Stomach (tissue), 8 donors: ENCODE measurements at regions not wholly inside any gene's neighbourhood (a gene's known extent, or its start where the extent isn't known, plus 50 kb on each side); places are given as distances from the start of the nearest gene placed in this dataset.

ENCODE experiments used
- DNase-seq, 2 donors: peaks; one replicate each; pipeline versions ENCODE4 v3.0.0 to v3.0.0-alpha.2; 2013 to 2019
- H3K27ac ChIP-seq, 5 donors: fragments of 200-600 bp in 4 of 5; sonication (generic) in 4 of 5; one replicate each; pipeline ENCODE4 v1.5.1; 2013 to 2019; ENCODE audit warnings: mild to moderate bottlenecking in 1 of 5, moderate library complexity in 1 of 5
- H3K27me3 ChIP-seq, 3 donors: fragments of 200-600 bp; sonication (generic); one replicate each; pipeline ENCODE4 v1.5.1; 2017 to 2019; ENCODE audit warnings: mixed run types in 1 of 3
- H3K36me3 ChIP-seq, 4 donors: fragments of 200-600 bp; sonication (generic); 1 replicate in 3 of 4; 2 replicates in 1 of 4; pipeline ENCODE4 v1.5.1; 2016 to 2019
- H3K4me1 ChIP-seq, 4 donors: fragments of 200-600 bp; sonication (generic); one replicate each; pipeline ENCODE4 v1.5.1; 2016 to 2019
- H3K4me3 ChIP-seq, 4 donors: fragments of 200-600 bp; sonication (generic) in 3 of 4; one replicate each; pipeline ENCODE4 v1.5.1; 2016 to 2019; ENCODE audit warnings: mild to moderate bottlenecking in 1 of 4
- H3K9me3 ChIP-seq, 4 donors: fragments of 200-600 bp; sonication (generic); one replicate each; pipeline ENCODE4 v1.5.1; 2016 to 2019
- EP300 ChIP-seq: sonication (generic); formaldehyde crosslinking; IDR thresholded peaks from one replicate; pipeline ENCODE4 v1.6.1; 2017; ENCODE audit warnings: antibody characterized with exemption
- POLR2A ChIP-seq, 4 donors: fragments of 450-650 bp; IDR thresholded peaks; one replicate each; pipeline ENCODE4 v1.6.1; 2016; ENCODE audit warnings: antibody characterized with exemption in 4 of 4, control low read depth in 2 of 4, mild to moderate bottlenecking in 1 of 4, moderate library complexity in 1 of 4
- POLR2AphosphoS5 ChIP-seq, 3 donors: sonication (generic); formaldehyde crosslinking; IDR thresholded peaks; one replicate each; pipeline ENCODE4 v1.6.1; 2016; ENCODE audit warnings: antibody characterized with exemption in 3 of 3
- WGBS, 5 donors: extraction: QIAGEN DNeasy Blood & Tissue Kit in 3 of 5; methylation state at CpG; one replicate each; pipeline versions ENCODE4 v1.1.5 to v1.1.7; 2013 to 2018; 5-methylcytosine and 5-hydroxymethylcytosine counted together
- intact Hi-C: fragments of 100-400 bp; cut with DNase I; formaldehyde crosslinking; loops from one replicate; pipeline ENCODE4 v1.15.1; 2023; ENCODE audit warnings: low total_unique reads
- TF ChIP-seq, protein P1 (sequence below), 7 experiments: fragments of 450-650 bp in 4 of 7; fragments of 200-600 bp in 3 of 7; sonication (generic) in 3 of 7; IDR thresholded peaks; one replicate each; pipeline ENCODE4 v1.5.1; 2016 to 2019; ENCODE audit warnings: antibody characterized with exemption in 7 of 7, control low read depth in 2 of 7, mild to moderate bottlenecking in 1 of 7
- donor health status: healthy with polysubstance abuse.
- donor health status: Bipolar disorder and iron deficiency.
- donor health status: healthy.

DNA sequence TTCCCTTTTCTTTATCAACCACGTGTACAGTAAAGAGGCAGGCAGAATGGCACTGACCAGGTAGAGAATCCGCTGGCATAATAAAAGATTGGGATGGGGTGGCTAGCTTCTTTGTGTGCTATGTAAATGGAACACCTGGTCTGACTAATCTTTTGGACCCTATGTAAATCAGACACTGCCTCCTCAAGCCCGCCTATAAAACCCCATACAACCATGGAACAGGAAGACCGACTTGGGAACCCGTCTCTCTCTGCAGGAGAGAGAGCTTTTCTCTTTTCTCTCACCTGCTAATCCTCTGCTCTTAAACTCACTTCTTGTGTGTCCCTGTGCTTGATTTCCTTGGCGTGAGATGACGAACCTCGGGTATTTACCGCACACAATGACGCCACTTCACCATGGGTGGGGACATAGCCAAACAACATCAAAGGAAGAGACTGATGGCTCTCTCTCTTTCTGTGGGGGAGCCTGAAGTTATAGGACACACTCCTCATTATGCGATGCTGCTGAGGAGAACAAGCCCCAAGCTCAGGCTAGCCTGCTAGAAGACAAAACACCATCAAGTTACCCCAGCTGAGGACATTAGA lies 94.2 kb downstream of the ARL5B start:
- no peak for DNase-seq
- TF ChIP-seq, protein P1, sequence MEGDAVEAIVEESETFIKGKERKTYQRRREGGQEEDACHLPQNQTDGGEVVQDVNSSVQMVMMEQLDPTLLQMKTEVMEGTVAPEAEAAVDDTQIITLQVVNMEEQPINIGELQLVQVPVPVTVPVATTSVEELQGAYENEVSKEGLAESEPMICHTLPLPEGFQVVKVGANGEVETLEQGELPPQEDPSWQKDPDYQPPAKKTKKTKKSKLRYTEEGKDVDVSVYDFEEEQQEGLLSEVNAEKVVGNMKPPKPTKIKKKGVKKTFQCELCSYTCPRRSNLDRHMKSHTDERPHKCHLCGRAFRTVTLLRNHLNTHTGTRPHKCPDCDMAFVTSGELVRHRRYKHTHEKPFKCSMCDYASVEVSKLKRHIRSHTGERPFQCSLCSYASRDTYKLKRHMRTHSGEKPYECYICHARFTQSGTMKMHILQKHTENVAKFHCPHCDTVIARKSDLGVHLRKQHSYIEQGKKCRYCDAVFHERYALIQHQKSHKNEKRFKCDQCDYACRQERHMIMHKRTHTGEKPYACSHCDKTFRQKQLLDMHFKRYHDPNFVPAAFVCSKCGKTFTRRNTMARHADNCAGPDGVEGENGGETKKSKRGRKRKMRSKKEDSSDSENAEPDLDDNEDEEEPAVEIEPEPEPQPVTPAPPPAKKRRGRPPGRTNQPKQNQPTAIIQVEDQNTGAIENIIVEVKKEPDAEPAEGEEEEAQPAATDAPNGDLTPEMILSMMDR (IDR thresholded peaks at IDR 0.05) = no peak
- no peaks in the 10 kb centered on the region for H3K4me1 ChIP-seq
- H3K27ac ChIP-seq = no peak overlapping the region
- no peaks in the 10 kb centered on the region for H3K9me3 ChIP-seq
- H3K4me3 ChIP-seq = no peak overlapping the region
- H3K27me3 ChIP-seq = no peaks in the 10 kb centered on the region
- H3K36me3 ChIP-seq = no peaks in the 10 kb centered on the region
- intact Hi-C loops = no loop called here
- WGBS, 5 donors = 56 to 74% (median 63%) methylated on average over 10 to 11 of the region's 11 CpGs

GRCh38 chr10:18759575-18759974 lies 100.3 kb downstream of the ARL5B start:
- no peaks in the 10 kb centered on the region for H3K36me3 ChIP-seq
- H3K27me3 ChIP-seq = no peaks in the 10 kb centered on the region
- no peak overlapping the region for H3K27ac ChIP-seq
- intact Hi-C loops = no loop called here
- no peak overlapping the region for H3K4me3 ChIP-seq
- no peaks in the 10 kb centered on the region for H3K9me3 ChIP-seq
- DNase-seq = no peak
- H3K4me1 ChIP-seq = no peaks in the 10 kb centered on the region
- WGBS, 5 donors = 83 to 100% (median 89%) methylated on average over 1 of the region's 1 CpG
- TF ChIP-seq, protein P1 (IDR thresholded peaks at IDR 0.05) = no peak
- TF ChIP-seq EP300 (no peak), POLR2A (IDR thresholded peaks at IDR 0.05) (no peak), POLR2AphosphoS5 (IDR thresholded peaks at IDR 0.05) (no peak)

DNA sequence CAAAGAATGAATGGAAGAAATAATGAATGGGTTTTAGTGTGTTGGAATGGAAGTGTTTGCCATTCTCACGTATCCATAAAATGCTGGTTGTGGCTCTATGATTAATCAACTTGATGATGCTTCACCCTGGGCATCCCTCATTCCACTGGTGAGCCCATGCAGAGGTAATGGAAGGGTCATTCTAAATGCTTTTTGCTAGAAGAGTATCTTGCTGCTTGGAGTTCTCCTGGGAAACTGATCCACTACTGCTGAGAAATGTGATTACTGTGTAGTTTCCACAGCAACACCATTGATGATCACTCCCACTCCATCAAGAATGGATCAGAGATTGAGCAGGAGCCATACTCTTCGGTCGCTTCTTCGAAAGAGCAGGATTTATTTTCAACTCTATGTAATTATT lies 101.6 kb downstream of the ARL5B start:
- H3K4me1 ChIP-seq = no peaks in the 10 kb centered on the region
- H3K9me3 ChIP-seq = no peaks in the 10 kb centered on the region
- 60 to 88% (median 73%) methylated on average over 4 of the region's 4 CpGs for WGBS, 5 donors
- H3K36me3 ChIP-seq = no peaks in the 10 kb centered on the region
- no peaks in the 10 kb centered on the region for H3K27me3 ChIP-seq
- no peak overlapping the region for H3K27ac ChIP-seq
- TF ChIP-seq POLR2A (IDR thresholded peaks at IDR 0.05) = no peak
- no peak for TF ChIP-seq POLR2AphosphoS5 (IDR thresholded peaks at IDR 0.05)
- no peak for TF ChIP-seq EP300
- TF ChIP-seq, protein P1 (IDR thresholded peaks at IDR 0.05) = no peak
- DNase-seq = no peak
- H3K4me3 ChIP-seq = no peak overlapping the region
- intact Hi-C loops = no loop called here

GRCh38 chr10:18767981-18768380 lies 108.8 kb downstream of the ARL5B start:
- DNase-seq = no peak
- H3K36me3 ChIP-seq = no peaks in the 10 kb centered on the region
- no peak for TF ChIP-seq POLR2AphosphoS5 (IDR thresholded peaks at IDR 0.05)
- TF ChIP-seq, protein P1 (IDR thresholded peaks at IDR 0.05) = no peak
- no peak for TF ChIP-seq POLR2A (IDR thresholded peaks at IDR 0.05)
- TF ChIP-seq EP300 = no peak
- intact Hi-C loops = no loop called here
- WGBS, 5 donors = 77 to 93% (median 83%) methylated on average over 4 of the region's 4 CpGs
- no peaks in the 10 kb centered on the region for H3K27me3 ChIP-seq
- peaks cover 0 to 8% (median 0%) of the 10 kb centered on the region in 4 donors for H3K9me3 ChIP-seq
- no peak overlapping the region for H3K4me3 ChIP-seq
- H3K4me1 ChIP-seq = no peaks in the 10 kb centered on the region
- no peak overlapping the region for H3K27ac ChIP-seq
